HEK293 (cell line): ENCODE measurements at regions not wholly inside any gene's neighbourhood (a gene's known extent, or its start where the extent isn't known, plus 50 kb on each side); places are given as distances from the start of the nearest gene placed in this dataset.

Source experiments
- CTCF ChIP-seq: fragments of 450-650 bp; formaldehyde crosslinking; IDR thresholded peaks from 2 replicates; pipeline ENCODE4 v1.5.1; 2016; ENCODE audit warnings: missing biosample characterization, missing genetic modification characterization
- REST ChIP-seq: fragments of 450-650 bp; formaldehyde crosslinking; IDR thresholded peaks from 2 replicates; pipeline ENCODE4 v1.5.1; 2016; ENCODE audit warnings: missing biosample characterization, missing genetic modification characterization
- TCF7L2 ChIP-seq: IDR thresholded peaks from 2 replicates; pipeline ENCODE4 v1.6.1; 2011; ENCODE audit warnings: low read depth, mild to moderate bottlenecking, inconsistent platforms, low read length, moderate library complexity, borderline replicate concordance
- ZNF121 ChIP-seq: fragments of 450-650 bp; formaldehyde crosslinking; IDR thresholded peaks from 2 replicates; pipeline ENCODE4 v1.5.1; 2016; ENCODE audit warnings: missing biosample characterization, missing genetic modification characterization
- ZNF146 ChIP-seq: fragments of 450-650 bp; formaldehyde crosslinking; IDR thresholded peaks from 2 replicates; pipeline ENCODE4 v1.5.1; 2016; ENCODE audit warnings: missing biosample characterization, missing genetic modification characterization
- ZNF214 ChIP-seq: fragments of 450-650 bp; formaldehyde crosslinking; IDR thresholded peaks from 2 replicates; pipeline ENCODE4 v1.5.1; 2017; ENCODE audit warnings: missing biosample characterization, mild to moderate bottlenecking, missing genetic modification characterization, borderline replicate concordance
- ZNF76 ChIP-seq: fragments of 450-650 bp; formaldehyde crosslinking; IDR thresholded peaks from 2 replicates; pipeline ENCODE4; 2016; ENCODE audit warnings: low read depth, missing biosample characterization, missing genetic modification characterization, borderline replicate concordance

GRCh38 chr7:117946151-117946633 lies 73.0 kb upstream of the CTTNBP2 start:
- TF ChIP-seq ZNF76 (tag by site-specific recombination) (no peak), TCF7L2 (no peak), ZNF146 (tag by site-specific recombination) (no peak), ZNF121 (tag by site-specific recombination) (no peak), ZNF214 (tag by site-specific recombination) (no peak), CTCF (tag by site-specific recombination) (no peak), REST (tag by site-specific recombination) (no peak)
